HepG2 (cell line): ENCODE measurements at regions not wholly inside any gene's neighbourhood (a gene's known extent, or its start where the extent isn't known, plus 50 kb on each side); places are given as distances from the start of the nearest gene placed in this dataset.

ENCODE experiments used
- ATAC-seq: fragments of 200-7000 bp; cut with Tn5 transposase; 3 replicates; pipeline ENCODE4 v1.9.1; 2020; ENCODE audit warnings: mild to moderate bottlenecking, moderate library complexity
- BruUV-seq: library from RNA; stranded (reverse); fragments of 400-500 nt; replicated peaks from 2 replicates; lab custom pipeline; 2021; lab: Mats Ljungman, UMichigan
- CTCF ChIA-PET: fragments of 300-600 bp; formaldehyde crosslinking; extraction: SDS; loops from one replicate; lab custom pipeline; 2021; ENCODE audit warnings: low total read pairs, inconsistent platforms, low intra/inter-chr PET ratio; lab: Yijun Ruan, JAX
- POLR2A ChIA-PET: fragments of 350-600 bp; sonication (Branson Sonifier 250); formaldehyde crosslinking; loops from one replicate; lab custom pipeline; 2020; ENCODE audit warnings: antibody characterized with exemption, inconsistent platforms; lab: Yijun Ruan, JAX
- DNase-seq: peaks from one replicate; pipeline ENCODE4 v3.0.0-alpha.2; 2015; ENCODE audit warnings: low spot score
- FAIRE-seq: peaks from 3 replicates; lab custom pipeline; 2011; peaks lifted over from hg19 to GRCh38; lab: Jason Lieb, UNC
- H2AFZ ChIP-seq: one replicate; pipeline ENCODE4 v1.6.1; 2011; ENCODE audit warnings: low read length, inconsistent platforms
- H3K27ac ChIP-seq: fragments of 300-600 bp; 3 replicates; pipeline ENCODE4 v1.8.0; 2011; ENCODE audit warnings: mixed run types, mild to moderate bottlenecking, mixed read lengths, low read length, inconsistent platforms; ENCODE audit not compliant: insufficient read depth; ENCODE audit errors: extremely low read length
- H3K27me3 ChIP-seq, 2 experiments: fragments of 200-600 bp in 1 of 2; 2 replicates in 1 of 2; 3 replicates in 1 of 2; pipeline versions ENCODE4 v1.6.0 to v1.8.0; 2011; ENCODE audit warnings: low read length in 2 of 2, mild to moderate bottlenecking in 2 of 2, moderate library complexity in 2 of 2, inconsistent platforms in 1 of 2; ENCODE audit not compliant: insufficient read depth in 2 of 2, control insufficient read depth in 1 of 2
- H3K36me3 ChIP-seq, 2 experiments: fragments of 200-600 bp in 1 of 2; replicated peaks in 1 of 2; 2 replicates in 1 of 2; 3 replicates in 1 of 2; pipeline versions ENCODE4 v1.5.1 to v1.8.0; 2011; ENCODE audit warnings: low read length in 2 of 2, inconsistent platforms in 1 of 2; ENCODE audit not compliant: insufficient read depth in 2 of 2, control insufficient read depth in 1 of 2
- H3K4me1 ChIP-seq: 2 replicates; pipeline ENCODE4 v1.5.1; 2012; ENCODE audit warnings: low read length, inconsistent platforms; ENCODE audit not compliant: insufficient read depth
- H3K4me2 ChIP-seq: 2 replicates; pipeline ENCODE4 v1.6.0; 2011; ENCODE audit warnings: low read depth, low read length, inconsistent platforms
- H3K4me3 ChIP-seq, 3 experiments: fragments of 200-600 bp in 1 of 3; sonication (generic), shearing (Covaris generic) in 1 of 3; replicated peaks in 1 of 3; 2 replicates each; pipeline ENCODE4 v1.5.1; 2011 to 2016; ENCODE audit warnings: low read length in 3 of 3, inconsistent platforms in 2 of 3, low read depth in 2 of 3, mild to moderate bottlenecking in 2 of 3, control low read depth in 1 of 3, mixed read lengths in 1 of 3; ENCODE audit not compliant: insufficient read depth in 1 of 3
- H3K79me2 ChIP-seq: one replicate; pipeline ENCODE4 v1.6.1; 2011; ENCODE audit warnings: low read length, inconsistent platforms; ENCODE audit not compliant: insufficient read depth
- H3K9ac ChIP-seq: 2 replicates; pipeline ENCODE4 v1.6.0; 2011; ENCODE audit warnings: mild to moderate bottlenecking, low read depth, low read length, inconsistent platforms; ENCODE audit not compliant: insufficient read depth
- H3K9me3 ChIP-seq: 2 replicates; pipeline ENCODE4 v1.5.1; 2012; ENCODE audit warnings: mild to moderate bottlenecking, low read length
- H4K20me1 ChIP-seq: 2 replicates; pipeline ENCODE4 v1.6.0; 2011; ENCODE audit warnings: inconsistent platforms, mild to moderate bottlenecking, low read length, moderate library complexity; ENCODE audit not compliant: insufficient read depth
- ASH2L ChIP-seq: fragments of 300-600, 200-600 bp; sonication (generic); IDR thresholded peaks from 2 replicates; pipeline ENCODE4 v1.7.0; 2017; ENCODE audit warnings: low read depth, mild to moderate bottlenecking, moderate library complexity, mixed read lengths, low read length; ENCODE audit not compliant: insufficient read length
- CREB1 ChIP-seq, 2 experiments: fragments of 450-650 bp in 1 of 2; IDR thresholded peaks; 2 replicates each; pipeline ENCODE4 v1.6.1; 2016 to 2017; ENCODE audit warnings: control low read depth in 1 of 2, mild to moderate bottlenecking in 1 of 2, missing compliant biosample characterization in 1 of 2, missing genetic modification characterization in 1 of 2
- FOSL2 ChIP-seq: sonication (generic); formaldehyde crosslinking; IDR thresholded peaks from 2 replicates; pipeline ENCODE4 v1.4.0; 2020; ENCODE audit warnings: missing genetic modification reagents
- HES4 ChIP-seq: sonication (generic); formaldehyde crosslinking; IDR thresholded peaks from 2 replicates; pipeline ENCODE4 v1.9.0; 2021; ENCODE audit warnings: mild to moderate bottlenecking, missing genetic modification reagents, borderline replicate concordance
- HIVEP1 ChIP-seq: sonication (generic); formaldehyde crosslinking; IDR thresholded peaks from 2 replicates; pipeline ENCODE4 v1.4.0; 2020; ENCODE audit warnings: mild to moderate bottlenecking, missing genetic modification reagents
- HNRNPL ChIP-seq: fragments of 200-400 bp; formaldehyde crosslinking; IDR thresholded peaks from 2 replicates; pipeline ENCODE4 v1.6.1; 2017; ENCODE audit warnings: mild to moderate bottlenecking, low read depth, low read length
- MAFK ChIP-seq, 2 experiments: IDR thresholded peaks in 1 of 2; conservative IDR thresholded peaks in 1 of 2; 2 replicates each; pipeline ENCODE4 v1.6.1; 2011; ENCODE audit warnings: improper control_type of control experiment in 2 of 2, low read length in 2 of 2
- MXD3 ChIP-seq: IDR thresholded peaks from 2 replicates; pipeline ENCODE4 v1.6.1; 2016; ENCODE audit warnings: mild to moderate bottlenecking, missing biosample characterization, missing genetic modification reagents
- PBX3 ChIP-seq: sonication (generic); formaldehyde crosslinking; IDR thresholded peaks from 2 replicates; pipeline ENCODE4 v1.8.1; 2023; ENCODE audit warnings: missing genetic modification reagents, inconsistent platforms, borderline replicate concordance
- ZNF382 ChIP-seq: sonication (generic); formaldehyde crosslinking; IDR thresholded peaks from 2 replicates; pipeline ENCODE4 v1.5.0; 2020; ENCODE audit warnings: missing genetic modification reagents, mild to moderate bottlenecking, borderline replicate concordance
- WGBS: methylation state at CpG from one replicate; pipeline ENCODE4 v1.1.6; 2017; ENCODE audit warnings: low lambda C conversion rate; 5-methylcytosine and 5-hydroxymethylcytosine counted together
- in situ Hi-C: cut with HindIII; loops from 2 replicates; pipeline ENCODE4 v1.10.0; 2017; ENCODE audit warnings: low pct_unique_long_range_greater_than_20kb; ENCODE audit not compliant: extremely low pct_ligation_motif_present
- intact Hi-C: fragments of 100-400 bp; cut with micrococcal nuclease; formaldehyde crosslinking; loops from one replicate; pipeline ENCODE4 v1.10.0; 2022; ENCODE audit not compliant: unreplicated experiment

GRCh38 chr2:136327162-136327852, 209.4 kb upstream of the CXCR4 start:
- DNase-seq (no peak), FAIRE-seq (no peak), ATAC-seq (peak; percentile 66)
- intact Hi-C loops = no loop called here
- Histone ChIP-seq H3K27ac (no peak overlapping the region), H3K27me3 (0 out of 5 replicates have a peak, but pooled peaks cover 0 to 8% of the 10 kb centered on the region in 2 experiments), H4K20me1 (no peaks in the 10 kb centered on the region), H3K36me3 (no peaks in the 10 kb centered on the region), H3K4me3 (no peak overlapping the region), H2AFZ (no peak overlapping the region), H3K4me1 (peaks cover 11% of the 10 kb centered on the region; the same call in 1 of the 2 replicates), H3K9ac (no peak overlapping the region), H3K4me2 (no peak overlapping the region), H3K79me2 (no peaks in the 10 kb centered on the region), H3K9me3 (no peaks in the 10 kb centered on the region)
- CTCF ChIA-PET = no interaction called here
- BruUV-seq = no TSS peak
- in situ Hi-C loops = no loop called here
- POLR2A ChIA-PET = no interaction called here
- 55% methylated on average over 12 of the region's 12 CpGs for WGBS
- TF ChIP-seq HNRNPL (no peak), HIVEP1 (CRISPR knock-in tag) (no peak), HES4 (CRISPR knock-in tag) (no peak), PBX3 (CRISPR knock-in tag) (no peak), FOSL2 (peak; percentile 21; the same call in 1 of the 2 replicates), CREB1 (IDR thresholded peaks at IDR 0.05) (no peak), CREB1 (CRISPR knock-in tag; IDR thresholded peaks at IDR 0.05) (no peak), ZNF382 (CRISPR knock-in tag) (no peak), ASH2L (no peak), MXD3 (no peak), MAFK (conservative IDR thresholded peaks at IDR 0.05 in 1 of 2, IDR thresholded peaks at IDR 0.05 in 1 of 2; ENCODE audit: low read length in 2 of 2) (peak; percentile 41 to 50; a peak in 3 of 4 replicates)
